Immature natural killer cell (primary cell): ENCODE measurements at regions not wholly inside any gene's neighbourhood (a gene's known extent, or its start where the extent isn't known, plus 50 kb on each side); places are given as distances from the start of the nearest gene placed in this dataset.

Experiments
- DNase-seq, 3 donors: peaks; one replicate each; pipeline ENCODE4 v3.0.0; 2022; ENCODE audit warnings: mixed read lengths in 1 of 3
- H3K27ac Mint-ChIP-seq, 6 donors: one replicate each; pipeline ENCODE4 v1.8.0; 2020; ENCODE audit warnings: mixed read lengths in 6 of 6, mild to moderate bottlenecking in 5 of 6, inconsistent platforms in 4 of 6, moderate library complexity in 3 of 6
- H3K27me3 Mint-ChIP-seq, 3 donors: one replicate each; pipeline ENCODE4 v1.8.0; 2020 to 2021; ENCODE audit warnings: low read depth in 3 of 3, mild to moderate bottlenecking in 3 of 3, mixed read lengths in 3 of 3, moderate library complexity in 3 of 3, inconsistent platforms in 1 of 3
- H3K36me3 Mint-ChIP-seq, 3 donors: one replicate each; pipeline ENCODE4 v1.8.0; 2020; ENCODE audit warnings: mixed read lengths in 3 of 3, inconsistent platforms in 2 of 3, mild to moderate bottlenecking in 2 of 3
- H3K4me1 Mint-ChIP-seq, 2 donors: one replicate each; pipeline ENCODE4 v1.8.0; 2020; ENCODE audit warnings: inconsistent platforms in 2 of 2, mild to moderate bottlenecking in 2 of 2, mixed read lengths in 2 of 2, moderate library complexity in 1 of 2
- H3K4me3 Mint-ChIP-seq, 5 donors: one replicate each; pipeline ENCODE4 v1.8.0; 2020; ENCODE audit warnings: mild to moderate bottlenecking in 5 of 5, mixed read lengths in 5 of 5, inconsistent platforms in 3 of 5, moderate library complexity in 3 of 5
- H3K9me3 Mint-ChIP-seq, 6 donors: one replicate each; pipeline ENCODE4 v1.8.0; 2020; ENCODE audit warnings: mild to moderate bottlenecking in 6 of 6, mixed read lengths in 6 of 6, inconsistent platforms in 4 of 6, moderate library complexity in 3 of 6

DNA sequence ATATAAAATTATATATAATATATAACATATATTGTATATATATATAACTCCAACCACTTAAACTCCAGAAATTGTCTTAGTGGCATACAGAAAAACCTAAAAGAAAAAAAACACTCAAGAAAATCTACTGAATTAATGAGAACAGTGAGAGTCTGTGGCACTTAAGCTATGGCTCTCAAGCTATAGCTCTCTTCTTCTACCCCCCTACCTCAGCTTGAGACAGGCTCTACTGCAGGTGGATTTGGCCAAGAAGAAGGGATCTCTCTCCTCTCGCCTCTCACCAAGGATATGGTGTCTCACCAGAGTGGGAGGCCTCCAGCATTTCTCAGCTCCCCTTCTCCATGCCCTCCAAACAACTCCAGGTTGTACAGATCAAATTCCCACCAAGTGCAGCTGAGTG lies 64.5 kb upstream of the DAB2 start:
- Mint-ChIP-seq H3K4me3 (no peak overlapping the region), H3K36me3 (peaks cover 2 to 13% (median 9%) of the 10 kb centered on the region in 3 donors), H3K4me1 (no peaks in the 10 kb centered on the region), H3K9me3 (peaks cover 7 to 24% (median 14%) of the 10 kb centered on the region in 6 donors), H3K27ac (no peak overlapping the region), H3K27me3 (peaks cover 0 to 5% (median 0%) of the 10 kb centered on the region in 3 donors)
- DNase-seq: no peak

DNA sequence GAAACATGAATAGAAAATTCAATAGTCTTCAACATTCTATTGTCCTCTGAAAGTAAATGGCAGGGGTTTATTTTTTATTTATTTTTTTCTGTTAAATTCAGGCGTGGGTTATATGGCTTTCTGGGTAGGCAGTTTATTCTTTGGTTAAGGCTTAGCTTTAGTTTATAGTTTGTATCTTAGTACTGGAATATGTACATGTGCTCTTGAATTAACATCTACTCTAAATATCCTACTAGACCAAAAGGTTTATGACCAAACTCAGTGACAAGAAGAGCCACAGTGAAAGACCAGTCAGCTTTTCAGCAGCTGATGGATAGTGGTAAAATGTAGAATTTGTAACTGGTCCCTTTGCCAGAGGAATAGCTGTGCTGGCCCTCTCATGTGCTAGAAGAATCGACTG lies 62.0 kb upstream of the DAB2 start:
- no peak for DNase-seq
- no peak overlapping the region for H3K27ac Mint-ChIP-seq
- peaks cover 0 to 13% (median 9%) of the 10 kb centered on the region in 3 donors for H3K36me3 Mint-ChIP-seq
- peaks cover 7 to 21% (median 13%) of the 10 kb centered on the region in 6 donors for H3K9me3 Mint-ChIP-seq
- no peaks in the 10 kb centered on the region for H3K4me1 Mint-ChIP-seq
- no peak overlapping the region for H3K4me3 Mint-ChIP-seq
- peaks cover 0 to 5% (median 0%) of the 10 kb centered on the region in 3 donors for H3K27me3 Mint-ChIP-seq

DNA sequence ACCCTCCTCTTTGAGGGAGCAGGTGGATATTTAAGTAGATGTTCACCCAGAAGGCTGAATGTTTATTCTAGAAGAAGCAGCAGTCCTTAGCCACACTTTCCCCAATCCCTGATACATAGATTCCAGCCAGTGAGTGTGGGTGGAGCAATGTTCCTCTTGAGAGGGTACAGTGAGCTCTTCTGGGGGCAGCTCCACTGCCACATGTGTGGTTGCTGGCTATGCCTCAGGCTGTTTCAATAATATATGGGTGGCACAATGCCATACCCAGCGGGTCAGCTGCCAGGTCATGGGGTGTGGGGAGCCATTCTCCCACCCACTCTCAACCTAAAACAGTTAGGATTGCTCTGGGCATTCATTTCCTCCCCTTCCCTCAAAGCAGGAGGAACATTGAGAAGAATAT lies 61.6 kb upstream of the DAB2 start:
- H3K4me1 Mint-ChIP-seq: no peaks in the 10 kb centered on the region
- H3K4me3 Mint-ChIP-seq: no peak overlapping the region
- no peak for DNase-seq
- peaks cover 5 to 18% (median 9%) of the 10 kb centered on the region in 6 donors for H3K9me3 Mint-ChIP-seq
- H3K27me3 Mint-ChIP-seq: peaks cover 0 to 5% (median 0%) of the 10 kb centered on the region in 3 donors
- peaks cover 0 to 12% (median 9%) of the 10 kb centered on the region in 3 donors for H3K36me3 Mint-ChIP-seq
- H3K27ac Mint-ChIP-seq: no peak overlapping the region

DNA sequence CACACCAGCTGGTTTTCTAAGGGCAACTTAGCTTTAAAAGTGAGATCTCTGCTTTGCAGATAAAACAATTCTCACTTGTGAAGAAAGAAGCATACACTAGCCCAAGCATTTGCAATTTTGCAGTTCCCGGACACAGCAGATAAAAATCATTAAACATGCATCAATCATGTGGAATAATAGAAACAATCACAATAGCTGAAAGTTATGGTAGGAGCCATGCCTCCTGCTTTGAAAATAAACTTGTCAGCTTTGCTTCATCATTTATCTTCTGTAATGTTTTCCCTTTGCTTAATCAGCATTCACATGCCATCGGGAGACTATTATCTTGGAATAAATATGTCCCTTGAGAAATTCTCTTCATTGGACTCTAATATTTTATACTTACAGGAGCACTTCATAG lies 60.3 kb upstream of the DAB2 start:
- H3K9me3 Mint-ChIP-seq: peaks cover 0 to 6% (median 2%) of the 10 kb centered on the region in 6 donors
- DNase-seq: no peak
- no peaks in the 10 kb centered on the region for H3K4me1 Mint-ChIP-seq
- no peak overlapping the region for H3K27ac Mint-ChIP-seq
- peaks cover 0 to 5% (median 0%) of the 10 kb centered on the region in 3 donors for H3K27me3 Mint-ChIP-seq
- H3K4me3 Mint-ChIP-seq: no peak overlapping the region
- peaks cover 0 to 4% (median 0%) of the 10 kb centered on the region in 3 donors for H3K36me3 Mint-ChIP-seq

DNA sequence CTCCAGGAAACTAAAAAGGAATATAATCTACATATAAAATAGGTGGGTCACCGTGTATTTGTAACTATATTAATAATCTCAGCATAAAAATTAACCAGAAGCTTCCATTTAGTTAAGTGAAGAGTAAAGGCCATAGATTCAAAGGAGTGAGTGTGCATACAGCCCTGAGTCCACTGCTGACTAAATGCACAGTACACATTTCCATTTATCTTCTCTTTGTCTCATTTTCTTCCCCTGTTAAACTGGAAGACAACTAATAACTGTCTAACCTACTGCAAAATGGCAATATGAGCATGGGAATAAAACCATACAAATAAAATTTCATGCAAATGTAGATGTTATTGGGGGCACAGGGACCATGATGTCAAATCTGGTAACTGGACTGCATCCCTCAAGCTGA lies 59.9 kb upstream of the DAB2 start:
- peaks cover 0 to under 1% (median 0%) of the 10 kb centered on the region in 3 donors for H3K36me3 Mint-ChIP-seq
- no peaks in the 10 kb centered on the region for H3K4me1 Mint-ChIP-seq
- no peak for DNase-seq
- peaks cover 0 to 2% (median under 1%) of the 10 kb centered on the region in 6 donors for H3K9me3 Mint-ChIP-seq
- peaks cover 0 to 2% (median 0%) of the 10 kb centered on the region in 3 donors for H3K27me3 Mint-ChIP-seq
- H3K27ac Mint-ChIP-seq: no peak overlapping the region
- H3K4me3 Mint-ChIP-seq: no peak overlapping the region

DNA sequence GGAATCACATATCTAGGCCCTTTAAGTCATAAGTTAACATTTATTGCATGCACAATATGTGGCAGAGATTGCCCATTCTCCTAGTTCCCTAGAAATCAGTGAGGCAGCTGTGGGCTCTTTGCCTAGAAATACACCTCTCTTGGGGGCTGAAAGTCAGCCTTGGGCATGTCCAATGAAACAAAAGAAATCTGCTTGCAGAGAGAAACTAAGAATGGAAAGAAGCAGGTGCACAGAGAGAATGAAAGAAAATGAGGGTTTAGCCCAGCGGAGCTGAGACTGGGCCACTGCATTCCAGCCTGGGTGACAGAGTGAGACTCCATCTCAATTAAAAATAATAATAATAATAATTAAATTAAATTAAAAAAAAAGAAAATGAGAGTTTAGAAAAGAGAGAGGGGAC lies 57.3 kb upstream of the DAB2 start:
- Mint-ChIP-seq H3K27ac (no peak overlapping the region), H3K4me3 (no peak overlapping the region), H3K4me1 (peaks cover 0 to 4% of the 10 kb centered on the region in 2 donors), H3K9me3 (no peaks in the 10 kb centered on the region), H3K36me3 (no peaks in the 10 kb centered on the region), H3K27me3 (peaks cover 0 to 1% (median 0%) of the 10 kb centered on the region in 3 donors)
- no peak for DNase-seq

DNA sequence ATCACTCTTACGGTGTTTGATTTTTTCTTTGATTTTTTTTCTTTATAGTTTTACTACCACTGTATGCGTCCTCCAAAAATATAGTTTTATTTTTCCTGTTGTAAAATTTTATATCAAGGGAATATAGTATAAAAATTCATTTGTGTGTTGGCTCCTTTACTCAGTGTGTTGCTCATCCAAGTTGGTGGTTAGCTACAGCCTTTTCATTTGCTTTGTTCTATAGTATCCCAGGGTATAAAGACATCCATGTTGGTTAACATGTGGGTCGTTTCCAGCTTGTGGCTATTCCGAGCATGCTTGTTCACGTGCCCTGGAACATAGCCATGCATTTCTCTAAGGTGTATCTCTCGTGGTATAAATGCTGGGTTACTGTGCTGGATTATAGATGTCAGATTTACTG lies 54.8 kb upstream of the DAB2 start:
- no peaks in the 10 kb centered on the region for H3K9me3 Mint-ChIP-seq
- no peaks in the 10 kb centered on the region for H3K36me3 Mint-ChIP-seq
- DNase-seq: no peak
- peaks cover 0 to 4% of the 10 kb centered on the region in 2 donors for H3K4me1 Mint-ChIP-seq
- no peak overlapping the region for H3K4me3 Mint-ChIP-seq
- peaks cover 0 to 3% (median 0%) of the 10 kb centered on the region in 3 donors for H3K27me3 Mint-ChIP-seq
- H3K27ac Mint-ChIP-seq: no peak overlapping the region

DNA sequence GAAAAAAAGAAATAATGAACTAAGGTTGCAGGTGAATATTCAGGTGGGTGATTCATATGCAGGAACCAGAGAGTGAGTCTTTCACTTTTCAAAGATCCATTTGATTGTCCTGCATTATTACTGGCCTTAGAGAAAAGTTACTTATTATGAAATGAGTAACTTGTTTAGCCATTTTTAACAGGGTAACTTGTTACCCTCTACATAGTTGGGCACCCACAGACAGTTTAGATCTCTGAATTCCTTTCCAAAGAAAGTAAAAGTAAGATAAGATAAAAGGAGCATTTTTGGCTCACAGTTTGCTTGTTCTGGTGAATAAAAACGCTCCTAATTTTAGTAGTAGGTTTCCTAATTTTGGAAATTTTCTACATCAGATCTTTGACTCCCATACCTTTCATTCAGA lies 54.1 kb upstream of the DAB2 start:
- H3K9me3 Mint-ChIP-seq: no peaks in the 10 kb centered on the region
- H3K27me3 Mint-ChIP-seq: peaks cover 0 to 3% (median 0%) of the 10 kb centered on the region in 3 donors
- DNase-seq: no peak
- no peaks in the 10 kb centered on the region for H3K36me3 Mint-ChIP-seq
- H3K27ac Mint-ChIP-seq: no peak overlapping the region
- peaks cover 0 to 4% of the 10 kb centered on the region in 2 donors for H3K4me1 Mint-ChIP-seq
- H3K4me3 Mint-ChIP-seq: no peak overlapping the region

DNA sequence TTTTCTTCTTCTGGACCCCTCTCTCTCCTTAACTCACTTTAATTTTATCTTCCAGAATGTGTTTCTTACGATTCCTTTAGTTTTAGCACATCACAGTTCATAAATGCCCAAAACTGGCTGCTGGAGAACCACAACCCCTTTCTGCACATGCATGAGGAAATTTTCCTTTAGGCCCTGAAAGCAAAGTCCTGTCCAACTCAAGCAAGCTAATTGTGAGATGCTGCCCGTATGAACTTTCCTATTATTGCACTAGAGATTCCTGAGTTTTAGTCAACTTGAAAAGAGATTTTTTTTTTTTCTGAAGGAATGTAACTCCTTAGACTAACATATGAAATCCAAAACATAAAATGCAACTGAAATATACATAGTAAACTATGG lies 52.1 kb upstream of the DAB2 start:
- H3K36me3 Mint-ChIP-seq: no peaks in the 10 kb centered on the region
- peaks cover 0 to 3% (median 0%) of the 10 kb centered on the region in 3 donors for H3K27me3 Mint-ChIP-seq
- H3K9me3 Mint-ChIP-seq: no peaks in the 10 kb centered on the region
- peak overlapping the region in 1 of 6 donors; percentile 27 for H3K27ac Mint-ChIP-seq
- H3K4me1 Mint-ChIP-seq: peaks cover 0 to 4% of the 10 kb centered on the region in 2 donors
- H3K4me3 Mint-ChIP-seq: no peak overlapping the region
- no peak for DNase-seq

DNA sequence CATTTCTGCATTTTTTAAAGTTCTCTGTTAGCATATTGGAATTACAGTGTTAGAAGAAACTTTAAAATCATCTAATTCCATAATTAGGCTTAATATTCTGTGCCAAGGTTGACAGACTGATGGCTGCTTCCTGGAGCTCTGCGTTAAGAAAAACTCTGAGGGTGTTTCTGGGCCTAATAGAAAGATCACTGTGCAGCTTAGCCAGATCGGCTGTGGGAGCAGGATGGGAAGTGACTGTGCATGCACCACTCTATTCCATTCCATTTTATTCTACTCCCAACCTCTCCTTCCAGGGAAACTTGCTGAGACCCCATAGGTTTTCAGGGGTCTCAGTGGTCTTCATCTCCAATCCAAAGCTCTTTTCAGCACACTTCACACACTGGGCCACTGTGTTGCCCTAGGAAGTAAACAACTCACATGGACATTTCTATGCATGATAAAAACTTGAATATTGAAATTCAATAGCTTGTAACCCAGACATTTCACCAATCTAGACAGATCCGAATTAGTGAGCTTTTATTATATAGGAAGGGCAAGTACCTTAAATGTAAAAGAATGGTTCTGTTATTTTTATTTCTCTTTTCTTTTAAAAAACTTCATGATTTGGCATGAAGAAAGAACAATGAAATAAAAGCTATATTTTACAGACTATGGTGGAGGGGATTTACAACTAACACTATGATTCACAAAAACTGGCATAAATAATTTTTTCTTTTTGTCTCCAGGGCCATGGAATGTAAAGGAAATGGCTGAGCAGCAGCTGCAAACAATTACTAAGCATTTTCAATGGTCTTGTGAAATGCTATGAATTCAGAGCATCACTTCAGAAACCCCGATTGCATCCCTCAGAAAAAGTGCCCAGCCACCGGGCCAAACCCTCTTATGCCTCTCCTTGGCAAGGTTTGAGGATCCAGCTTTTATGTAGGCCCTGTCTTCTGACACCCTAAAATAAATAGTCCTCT lies 51.4 kb upstream of the DAB2 start:
- Mint-ChIP-seq H3K27ac (no peak overlapping the region), H3K36me3 (no peaks in the 10 kb centered on the region), H3K4me3 (no peak overlapping the region), H3K27me3 (peaks cover 0 to 3% (median 0%) of the 10 kb centered on the region in 3 donors), H3K9me3 (no peaks in the 10 kb centered on the region), H3K4me1 (peaks cover 0 to 4% of the 10 kb centered on the region in 2 donors)
- no peak for DNase-seq

DNA sequence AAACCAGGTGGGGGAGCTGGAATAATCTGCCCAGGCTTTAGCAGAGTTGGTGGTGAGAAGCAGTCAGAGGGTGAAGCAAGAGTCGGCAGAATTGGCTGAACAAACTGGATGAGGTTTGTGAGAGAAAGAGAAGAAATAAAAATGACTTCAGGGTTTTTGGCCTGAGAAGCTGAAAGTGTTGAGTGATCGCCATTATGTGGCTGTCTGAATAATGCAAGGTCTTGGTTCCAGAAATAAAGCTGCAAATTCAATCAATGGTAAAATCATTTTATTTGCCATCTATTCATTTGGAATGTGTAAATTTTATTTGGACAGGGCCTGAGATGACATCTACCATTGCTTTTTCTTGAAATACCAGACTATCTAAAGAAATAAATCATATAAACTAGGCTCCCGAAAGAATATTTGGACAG lies 50.4 kb upstream of the DAB2 start:
- Mint-ChIP-seq H3K27ac (no peak overlapping the region), H3K4me3 (no peak overlapping the region), H3K4me1 (peaks cover 0 to 4% of the 10 kb centered on the region in 2 donors), H3K36me3 (no peaks in the 10 kb centered on the region), H3K9me3 (no peaks in the 10 kb centered on the region), H3K27me3 (peaks cover 0 to 3% (median 0%) of the 10 kb centered on the region in 3 donors)
- no peak for DNase-seq
